Erythroblast (primary cell): ENCODE measurements at regions not wholly inside any gene's neighbourhood (a gene's known extent, or its start where the extent isn't known, plus 50 kb on each side); places are given as distances from the start of the nearest gene placed in this dataset.

Experiments
- GATA1 ChIP-seq: IDR thresholded peaks from 2 replicates; pipeline ENCODE4 v1.6.1; 2011; ENCODE audit warnings: low read depth, mild to moderate bottlenecking, control low read depth, low read length, moderate library complexity
- POLR2A ChIP-seq: IDR thresholded peaks from 2 replicates; pipeline ENCODE4 v1.6.1; 2011; ENCODE audit warnings: mild to moderate bottlenecking, low read length

GRCh38 chr21:17668479-17669140 lies 55.9 kb upstream of the BTG3 start:
- TF ChIP-seq POLR2A (no peak), GATA1 (no peak)
